ENCODE measurements at regions not wholly inside any gene's neighbourhood (a gene's known extent, or its start where the extent isn't known, plus 50 kb on each side); places are given as distances from the start of the nearest gene placed in this dataset.
"Not testable (repeated sequence)": the region's sequence is repeated elsewhere in the genome, so short reads cannot be mapped to it uniquely, and the experiment has no call there.

GRCh38 chr9:115585458-115585857 is 467.5 kb upstream of the TNC start:
- H3K4me2 ChIP-seq; H3K4me3 ChIP-seq; POLR2A ChIA-PET; ATAC-seq; FAIRE-seq; DNase-seq (ENCODE audit: low read depth in 1 of 2, low spot score in 1 of 2): not testable (repeated sequence)
- Histone ChIP-seq H3K27ac (peak overlapping the region in 1 of 2 experiments; percentile 56; a peak in 2 of 6 replicates), H3K9me3 (peaks cover 18% of the 10 kb centered on the region), H3K4me1 (peaks cover 16% of the 10 kb centered on the region)
- 85% methylated on average over 5 of the region's 5 CpGs for WGBS (ENCODE audit: missing lambda C conversion rate)
- CTCF ChIA-PET = interaction anchor here (0.6 to 1.8 kb wide), 7 partner anchors 8 to 1275 kb away, joined by 3 to 7 read pairs (median 3); no protein-coding TSS in a partner anchor

DNA sequence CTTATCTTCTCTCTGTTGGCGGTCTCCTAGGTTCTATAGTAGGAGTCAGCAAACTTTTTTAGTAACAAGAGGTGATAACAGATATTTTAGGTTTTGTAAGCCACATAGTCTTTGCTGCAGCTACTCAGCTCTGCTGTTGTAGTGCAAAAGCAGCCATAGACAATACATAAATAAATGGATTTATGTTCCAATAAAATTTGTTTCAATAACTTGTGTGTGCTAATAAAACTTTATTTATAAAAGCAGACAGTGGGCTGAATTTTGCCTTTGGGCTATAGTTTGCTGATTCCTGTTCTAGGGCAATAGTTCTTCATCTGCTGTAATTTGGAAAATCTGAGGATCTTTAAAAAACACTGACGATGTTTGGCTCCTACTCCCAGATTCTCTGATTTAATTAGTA is 469.4 kb upstream of the TNC start:
- DNase-seq (ENCODE audit: low read depth in 1 of 2, low spot score in 1 of 2) = no peak
- POLR2A ChIA-PET = no interaction called here
- no peak for ATAC-seq
- WGBS (ENCODE audit: missing lambda C conversion rate) = 92% methylated on average over 2 of the region's 2 CpGs
- H3K4me1 ChIP-seq = peaks cover 33% of the 10 kb centered on the region
- no peak overlapping the region for H3K4me3 ChIP-seq
- CTCF ChIA-PET = interaction anchor here (3.6 kb wide), 1 partner anchor 1074 kb away, joined by 10 read pairs; no protein-coding TSS in a partner anchor
- peaks cover 18% of the 10 kb centered on the region for H3K9me3 ChIP-seq
- no peak overlapping the region for H3K4me2 ChIP-seq
- peak overlapping the region in 1 of 2 experiments; percentile 11; a peak in 2 of 6 replicates for H3K27ac ChIP-seq
- no peak for TF ChIP-seq EHF (CRISPR knock-in tag; IDR thresholded peaks at IDR 0.05)
- TF ChIP-seq TP53 (CRISPR knock-in tag; IDR thresholded peaks at IDR 0.05) = no peak
- FAIRE-seq = no peak

- H3K4me3 ChIP-seq = no peak overlapping the region
- ChIA-PET CTCF (interaction anchor here (0.6 to 7.3 kb wide), 14 partner anchors 10 to 1271 kb away, joined by 3 to 118 read pairs (median 10); no protein-coding TSS in a partner anchor), POLR2A (interaction anchor here (1.0 to 3.6 kb wide), 5 partner anchors 83 to 576 kb away, joined by 3 to 39 read pairs (median 17); partner anchors contain the start of gene PAPPA)
- DNase-seq (ENCODE audit: low read depth in 1 of 2, low spot score in 1 of 2) (peak; percentile 12 to 77), ATAC-seq (peak; percentile 44 to 55; a peak in 5 of 6 replicates), FAIRE-seq (no peak)
- peaks cover 58% of the 10 kb centered on the region for H3K4me1 ChIP-seq
- H3K27ac ChIP-seq = peak overlapping the region; percentile 89 to 93
- peak; percentile 75 to 76; a peak in 3 of 5 replicates for TF ChIP-seq EP300 (IDR thresholded peaks at IDR 0.05)
- TF ChIP-seq, protein P1, sequence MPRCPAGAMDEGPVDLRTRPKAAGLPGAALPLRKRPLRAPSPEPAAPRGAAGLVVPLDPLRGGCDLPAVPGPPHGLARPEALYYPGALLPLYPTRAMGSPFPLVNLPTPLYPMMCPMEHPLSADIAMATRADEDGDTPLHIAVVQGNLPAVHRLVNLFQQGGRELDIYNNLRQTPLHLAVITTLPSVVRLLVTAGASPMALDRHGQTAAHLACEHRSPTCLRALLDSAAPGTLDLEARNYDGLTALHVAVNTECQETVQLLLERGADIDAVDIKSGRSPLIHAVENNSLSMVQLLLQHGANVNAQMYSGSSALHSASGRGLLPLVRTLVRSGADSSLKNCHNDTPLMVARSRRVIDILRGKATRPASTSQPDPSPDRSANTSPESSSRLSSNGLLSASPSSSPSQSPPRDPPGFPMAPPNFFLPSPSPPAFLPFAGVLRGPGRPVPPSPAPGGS (IDR thresholded peaks at IDR 0.05) = 0 out of 3 replicates have a peak, but pooled peaks have one; percentile 57
- TF ChIP-seq MAX (IDR thresholded peaks at IDR 0.05) = 0 out of 2 replicates have a peak, but pooled peaks have one; percentile 21
- TF ChIP-seq GATA3 (IDR thresholded peaks at IDR 0.05; ENCODE audit: borderline replicate concordance) = peak; percentile 73; the same call in 1 of the 2 replicates
- TF ChIP-seq PHF8 (IDR thresholded peaks at IDR 0.05; ENCODE audit: borderline replicate concordance, low read depth) = no peak
- peak; percentile 60 to 65; a peak in 3 of 5 replicates for TF ChIP-seq JUN (IDR thresholded peaks at IDR 0.05)
- TF ChIP-seq TP53 (CRISPR knock-in tag; IDR thresholded peaks at IDR 0.05) = no peak
- TF ChIP-seq FOSL2 (IDR thresholded peaks at IDR 0.05) = 0 out of 2 replicates have a peak, but pooled peaks have one; percentile 47
- TF ChIP-seq FOSL2 (CRISPR knock-in tag; IDR thresholded peaks at IDR 0.05) = peak; percentile 50
- TF ChIP-seq, protein P2, sequence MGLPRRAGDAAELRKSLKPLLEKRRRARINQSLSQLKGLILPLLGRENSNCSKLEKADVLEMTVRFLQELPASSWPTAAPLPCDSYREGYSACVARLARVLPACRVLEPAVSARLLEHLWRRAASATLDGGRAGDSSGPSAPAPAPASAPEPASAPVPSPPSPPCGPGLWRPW (IDR thresholded peaks at IDR 0.05) = peak; percentile 68; the same call in 1 of the 2 replicates
- TF ChIP-seq HOXB13 (CRISPR knock-in tag; IDR thresholded peaks at IDR 0.05; ENCODE audit: low read depth) = no peak
- TF ChIP-seq CEBPB (IDR thresholded peaks at IDR 0.05) = peak; percentile 53 to 79; a peak in 2 of 4 replicates
- no peak for TF ChIP-seq ZNF302 (CRISPR knock-in tag; IDR thresholded peaks at IDR 0.05)
- TF ChIP-seq HOXA7 (CRISPR knock-in tag; IDR thresholded peaks at IDR 0.05) = no peak
- TF ChIP-seq, protein P3, sequence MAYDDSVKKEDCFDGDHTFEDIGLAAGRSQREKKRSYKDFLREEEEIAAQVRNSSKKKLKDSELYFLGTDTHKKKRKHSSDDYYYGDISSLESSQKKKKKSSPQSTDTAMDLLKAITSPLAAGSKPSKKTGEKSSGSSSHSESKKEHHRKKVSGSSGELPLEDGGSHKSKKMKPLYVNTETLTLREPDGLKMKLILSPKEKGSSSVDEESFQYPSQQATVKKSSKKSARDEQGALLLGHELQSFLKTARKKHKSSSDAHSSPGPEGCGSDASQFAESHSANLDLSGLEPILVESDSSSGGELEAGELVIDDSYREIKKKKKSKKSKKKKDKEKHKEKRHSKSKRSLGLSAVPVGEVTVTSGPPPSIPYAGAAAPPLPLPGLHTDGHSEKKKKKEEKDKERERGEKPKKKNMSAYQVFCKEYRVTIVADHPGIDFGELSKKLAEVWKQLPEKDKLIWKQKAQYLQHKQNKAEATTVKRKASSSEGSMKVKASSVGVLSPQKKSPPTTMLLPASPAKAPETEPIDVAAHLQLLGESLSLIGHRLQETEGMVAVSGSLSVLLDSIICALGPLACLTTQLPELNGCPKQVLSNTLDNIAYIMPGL (CRISPR knock-in tag; IDR thresholded peaks at IDR 0.05; ENCODE audit: borderline replicate concordance) = no peak
- peak; percentile 74 for TF ChIP-seq JUNB (IDR thresholded peaks at IDR 0.05)
- no peak for TF ChIP-seq SMC3 (IDR thresholded peaks at IDR 0.05)
- peaks cover 18% of the 10 kb centered on the region for H3K9me3 ChIP-seq
- peak overlapping the region; percentile 38 for H3K4me2 ChIP-seq
Observed at GRCh38 chr9:115590011-115590410, 472.1 kb upstream of the TNC start.
